ENCODE measurements at regions not wholly inside any gene's neighbourhood (a gene's known extent, or its start where the extent isn't known, plus 50 kb on each side); places are given as distances from the start of the nearest gene placed in this dataset.

- DNase-seq (ENCODE audit: low read depth): no peak
- no peak for TF ChIP-seq CTCF (IDR thresholded peaks at IDR 0.05; ENCODE audit: control insufficient read depth, insufficient read depth, low read depth, low read length, missing control alignments)
- H3K4me3 ChIP-seq (ENCODE audit: control insufficient read depth, low read depth, low read length): no peak overlapping the region
These were observed 1655.8 kb upstream of the TENM3 start for GRCh38 chr4:180587379-180587778.

GRCh38 chr4:180589575-180589974 lies 1653.6 kb upstream of the TENM3 start:
- DNase-seq (ENCODE audit: low read depth): no peak
- no peak for TF ChIP-seq CTCF (IDR thresholded peaks at IDR 0.05; ENCODE audit: control insufficient read depth, insufficient read depth, low read depth, low read length, missing control alignments)
- no peak overlapping the region for H3K4me3 ChIP-seq (ENCODE audit: control insufficient read depth, low read depth, low read length)

- no peak for DNase-seq (ENCODE audit: low read depth)
- H3K4me3 ChIP-seq (ENCODE audit: control insufficient read depth, low read depth, low read length): no peak overlapping the region
- no peak for TF ChIP-seq CTCF (IDR thresholded peaks at IDR 0.05; ENCODE audit: control insufficient read depth, insufficient read depth, low read depth, low read length, missing control alignments)
These were observed 1646.2 kb upstream of the TENM3 start for GRCh38 chr4:180596888-180597483.

- no peak for DNase-seq (ENCODE audit: low read depth)
- TF ChIP-seq CTCF (IDR thresholded peaks at IDR 0.05; ENCODE audit: control insufficient read depth, insufficient read depth, low read depth, low read length, missing control alignments): no peak
These were observed 1644.9 kb upstream of the TENM3 start for GRCh38 chr4:180598281-180598680.

GRCh38 chr4:180603791-180604190 lies 1639.4 kb upstream of the TENM3 start:
- no peak overlapping the region for H3K4me3 ChIP-seq (ENCODE audit: control insufficient read depth, low read depth, low read length)
- no peak for TF ChIP-seq CTCF (IDR thresholded peaks at IDR 0.05; ENCODE audit: control insufficient read depth, insufficient read depth, low read depth, low read length, missing control alignments)
- DNase-seq (ENCODE audit: low read depth): no peak

More at GRCh38 chr4:180598281-180598680, 1644.9 kb upstream of the TENM3 start:
- no peak overlapping the region for H3K4me3 ChIP-seq (ENCODE audit: control insufficient read depth, low read depth, low read length)

- no peak overlapping the region for H3K4me3 ChIP-seq (ENCODE audit: control insufficient read depth, low read depth, low read length)
- no peak for TF ChIP-seq CTCF (IDR thresholded peaks at IDR 0.05; ENCODE audit: control insufficient read depth, insufficient read depth, low read depth, low read length, missing control alignments)
- no peak for DNase-seq (ENCODE audit: low read depth)
These were observed 1632.9 kb upstream of the TENM3 start for GRCh38 chr4:180610324-180610723.

- no peak overlapping the region for H3K4me3 ChIP-seq (ENCODE audit: control insufficient read depth, low read depth, low read length)
- DNase-seq (ENCODE audit: low read depth): no peak
- TF ChIP-seq CTCF (IDR thresholded peaks at IDR 0.05; ENCODE audit: control insufficient read depth, insufficient read depth, low read depth, low read length, missing control alignments): no peak
These were observed 1627.5 kb upstream of the TENM3 start for GRCh38 chr4:180615746-180616145.

All from AG09309 (cell line).